Fibroblast of skin of right quadriceps (primary cell): ENCODE measurements at regions not wholly inside any gene's neighbourhood (a gene's known extent, or its start where the extent isn't known, plus 50 kb on each side); places are given as distances from the start of the nearest gene placed in this dataset.
A peak's percentile ranks its signal among the peaks of the same experiment; 100 is the strongest.

ENCODE experiments used
- DNase-seq: peaks from one replicate; pipeline ENCODE4 v3.0.0-alpha.2; 2013

DNA sequence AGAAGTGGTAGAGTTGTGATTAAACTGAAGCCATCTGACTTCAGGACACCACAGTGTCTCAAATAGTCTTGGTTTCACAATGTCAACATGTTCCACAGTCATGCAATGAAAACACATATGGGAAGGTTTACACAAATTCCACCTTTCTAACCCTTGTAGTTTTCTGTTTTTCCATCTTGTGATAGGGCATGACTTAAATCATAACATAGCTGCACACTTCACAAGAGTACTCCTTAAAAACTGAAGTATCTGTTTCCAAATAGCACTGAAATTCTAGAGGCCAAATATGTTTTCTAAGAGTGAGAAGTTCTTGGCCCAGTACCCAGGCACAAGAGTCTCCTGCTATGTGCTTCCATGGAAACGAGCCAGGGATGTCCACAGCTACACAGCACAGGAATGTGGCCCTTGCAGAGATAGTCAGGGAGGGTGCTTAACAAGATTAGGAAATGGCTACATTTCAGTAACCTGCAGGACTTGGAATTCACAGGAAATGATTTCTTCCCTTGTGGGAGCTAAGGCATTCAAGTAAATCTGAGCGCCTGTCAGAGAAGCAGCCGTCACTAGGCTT lies 269.1 kb downstream of the NDFIP2 start:
- peak; percentile 99 for DNase-seq

DNA sequence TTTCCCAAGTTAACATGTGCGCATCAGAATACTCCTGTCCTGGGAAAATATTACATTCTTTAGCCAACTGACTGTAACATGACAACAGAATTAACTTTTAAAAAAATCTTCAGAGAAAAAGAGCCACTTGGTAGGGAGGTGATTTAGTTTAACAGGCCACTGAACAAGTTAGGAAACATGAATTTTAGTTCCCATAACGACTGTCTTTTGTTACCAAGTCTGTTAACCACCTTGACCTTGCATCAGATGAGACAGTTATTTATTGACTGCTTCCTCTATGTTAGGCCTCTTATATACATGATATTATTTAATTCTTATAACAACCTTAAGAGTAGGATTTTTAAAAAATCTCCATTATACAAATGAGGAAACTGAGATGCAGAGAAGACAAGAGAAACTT lies 268.6 kb downstream of the NDFIP2 start:
- no peak for DNase-seq

- DNase-seq: peak; percentile 36
These were observed 264.1 kb downstream of the NDFIP2 start for GRCh38 chr13:79745081-79745480.

- no peak for DNase-seq
These were observed 262.0 kb downstream of the NDFIP2 start for GRCh38 chr13:79742923-79743322.

DNA sequence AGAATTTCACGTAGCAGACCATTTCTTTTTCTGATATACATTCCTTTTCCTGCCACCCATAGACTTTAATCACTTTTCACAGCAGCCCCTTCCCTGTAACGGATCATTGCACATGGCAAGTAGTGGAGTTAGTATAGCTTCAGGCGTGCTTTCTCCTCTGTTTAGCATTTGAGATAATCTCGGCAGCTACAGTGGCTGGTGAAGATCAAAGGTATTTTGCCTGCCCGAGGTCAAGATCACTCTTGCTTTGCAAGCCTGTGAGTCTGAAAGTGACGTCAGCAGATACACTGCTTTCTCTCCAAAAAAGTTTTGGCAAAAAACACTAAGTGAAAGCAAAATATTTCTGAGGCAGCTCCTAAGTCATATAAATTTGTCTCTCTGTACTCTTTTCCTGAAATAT lies 260.0 kb downstream of the NDFIP2 start:
- DNase-seq: peak; percentile 27

GRCh38 chr13:79736356-79736755 lies 255.4 kb downstream of the NDFIP2 start:
- no peak for DNase-seq

GRCh38 chr13:79735228-79735627 lies 254.3 kb downstream of the NDFIP2 start:
- DNase-seq: peak; percentile 28

DNA sequence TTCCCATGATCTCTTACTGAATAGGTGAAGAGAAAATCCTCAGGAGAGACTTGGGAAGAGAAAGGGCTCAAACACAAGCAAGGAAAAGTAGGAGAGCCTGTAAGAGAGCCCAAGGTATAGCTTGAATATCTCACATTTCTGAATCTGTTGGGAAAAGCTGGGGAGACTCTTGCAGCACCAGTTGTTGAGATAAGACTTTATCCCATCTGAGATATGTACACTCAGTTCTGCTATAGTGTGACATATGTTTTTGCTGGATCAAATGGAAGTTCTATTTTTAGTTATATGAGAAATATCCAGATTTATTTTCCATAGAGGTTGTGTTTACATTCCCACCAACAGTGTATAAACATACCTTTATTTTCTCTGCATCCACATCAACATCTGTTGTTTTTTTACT lies 246.1 kb downstream of the NDFIP2 start:
- DNase-seq: no peak

DNA sequence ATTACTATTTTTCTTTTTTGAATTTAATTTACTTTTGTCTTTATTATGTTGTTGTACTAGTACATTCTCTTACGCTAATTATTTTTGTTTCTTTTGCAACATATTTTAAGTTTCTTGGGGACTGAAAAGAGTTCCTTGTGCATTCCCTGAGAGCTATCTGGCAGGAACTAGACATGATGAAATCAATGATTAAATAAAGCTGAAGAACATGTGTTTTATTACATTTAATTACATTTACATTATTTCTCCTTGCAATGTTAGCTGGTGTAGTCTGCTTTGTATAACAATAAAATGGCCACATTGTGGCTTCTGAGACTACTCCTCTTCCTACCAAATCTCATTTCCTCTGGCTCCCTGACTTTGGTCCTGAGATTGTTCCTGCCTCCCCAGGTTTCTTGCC lies 244.9 kb downstream of the NDFIP2 start:
- no peak for DNase-seq

DNA sequence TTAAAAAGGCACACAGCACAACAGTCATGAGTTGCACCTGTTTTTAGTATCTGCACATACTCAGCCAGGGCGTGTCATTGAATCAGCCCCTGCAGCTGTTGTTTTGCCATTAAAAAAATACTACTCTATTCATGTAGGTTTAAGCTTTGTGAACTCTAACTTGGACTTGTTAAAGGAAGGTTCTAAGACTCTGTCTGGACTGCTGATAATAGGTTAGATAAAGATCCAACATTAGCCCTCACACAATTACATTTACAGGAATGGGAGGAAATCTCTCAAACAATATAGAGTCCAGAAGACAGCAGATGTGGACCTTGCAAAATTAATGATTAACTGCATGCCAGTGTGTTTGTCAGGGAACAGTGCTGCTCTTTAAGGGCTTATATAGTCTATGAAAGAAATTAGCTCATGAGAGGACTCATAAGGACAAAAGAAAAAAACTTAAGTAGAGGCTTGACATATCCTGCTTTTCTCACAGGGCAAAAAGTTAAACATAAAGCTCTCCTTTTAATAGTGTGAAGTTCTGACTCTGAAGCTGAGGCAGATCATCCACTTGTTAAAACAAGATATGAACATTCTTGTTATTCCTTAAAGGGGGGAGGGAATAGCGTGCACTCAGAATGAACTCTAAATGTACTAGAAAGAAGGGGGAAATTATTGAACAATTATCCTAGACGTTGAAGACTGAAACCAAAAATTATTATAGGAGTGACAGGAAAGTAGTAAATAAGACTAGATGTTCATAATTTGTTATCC lies 243.6 kb downstream of the NDFIP2 start:
- DNase-seq: no peak

DNA sequence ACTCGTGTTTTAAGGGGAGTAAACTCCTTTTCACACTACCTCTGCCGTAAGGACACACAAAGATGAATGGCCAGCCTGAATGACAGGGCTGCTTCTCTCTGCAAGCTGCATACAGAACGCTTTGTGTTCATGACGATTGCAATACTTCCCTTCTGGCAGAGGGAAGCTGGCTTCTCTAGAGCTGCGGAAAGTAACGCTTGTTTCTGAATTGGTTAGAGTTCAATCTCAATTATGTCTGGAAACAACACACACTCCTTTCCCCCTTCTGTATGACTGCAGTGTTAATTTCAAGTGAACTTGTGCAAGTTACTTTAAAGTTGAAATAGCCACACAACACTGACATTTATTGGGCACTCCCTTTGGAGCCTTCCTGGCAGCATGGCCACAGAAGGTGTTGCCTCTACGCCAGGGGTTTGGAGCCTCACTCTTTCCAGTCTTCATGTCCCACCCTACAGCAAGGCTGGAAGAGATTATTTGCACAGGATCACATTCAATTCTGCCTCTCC lies 242.6 kb downstream of the NDFIP2 start:
- DNase-seq: no peak

DNA sequence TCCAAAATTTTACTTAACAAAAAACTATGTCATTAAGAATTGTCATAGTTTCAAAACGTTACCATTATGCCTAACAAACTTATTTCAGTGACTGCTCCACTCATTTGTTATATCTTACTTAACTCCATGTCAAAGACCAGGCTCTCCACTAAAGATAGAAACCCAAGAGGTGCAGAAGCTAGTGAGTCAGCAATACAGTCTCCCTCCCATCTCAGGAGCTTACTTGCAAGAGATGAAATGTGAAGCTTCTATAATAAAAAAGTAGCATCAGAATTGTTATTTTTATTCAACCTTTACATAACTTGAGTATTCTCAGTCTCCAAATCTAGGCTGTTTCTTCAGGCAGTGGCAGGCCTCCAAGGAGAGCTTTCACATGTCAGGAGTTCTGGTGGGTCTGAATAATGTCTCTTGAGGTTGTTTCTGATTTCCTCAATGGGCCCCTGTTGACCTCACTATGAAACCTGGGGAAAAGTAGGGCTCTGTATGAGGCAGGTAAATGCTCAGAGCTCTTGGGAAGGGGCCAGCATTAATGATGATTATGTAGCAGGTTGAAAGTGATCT lies 242.0 kb downstream of the NDFIP2 start:
- DNase-seq: no peak

GRCh38 chr13:79716191-79716590 lies 235.2 kb downstream of the NDFIP2 start:
- no peak for DNase-seq

- peak; percentile 6 for DNase-seq
These were observed 230.7 kb downstream of the NDFIP2 start for GRCh38 chr13:79711631-79712030.

GRCh38 chr13:79710376-79710775 lies 229.4 kb downstream of the NDFIP2 start:
- DNase-seq: peak; percentile 72

DNA sequence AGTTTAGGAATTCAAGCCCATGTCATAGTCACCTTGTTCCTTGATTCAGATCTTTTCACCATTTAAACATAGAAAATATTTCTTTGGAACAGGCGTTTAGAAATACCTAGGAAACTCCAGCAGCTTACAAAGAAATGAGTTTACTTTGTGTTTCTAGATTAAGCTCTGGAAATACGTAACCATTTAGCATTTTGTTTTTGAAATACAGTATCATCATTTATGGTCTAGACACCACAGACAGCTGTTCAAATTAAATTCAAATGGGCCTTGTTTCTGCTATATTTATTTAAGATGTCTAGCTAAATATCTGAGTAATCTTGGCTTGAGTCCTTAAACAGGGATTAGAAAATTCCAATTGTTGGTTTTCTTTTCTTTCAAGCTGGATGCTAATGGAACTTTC lies 228.5 kb downstream of the NDFIP2 start:
- DNase-seq: peak; percentile 62

DNA sequence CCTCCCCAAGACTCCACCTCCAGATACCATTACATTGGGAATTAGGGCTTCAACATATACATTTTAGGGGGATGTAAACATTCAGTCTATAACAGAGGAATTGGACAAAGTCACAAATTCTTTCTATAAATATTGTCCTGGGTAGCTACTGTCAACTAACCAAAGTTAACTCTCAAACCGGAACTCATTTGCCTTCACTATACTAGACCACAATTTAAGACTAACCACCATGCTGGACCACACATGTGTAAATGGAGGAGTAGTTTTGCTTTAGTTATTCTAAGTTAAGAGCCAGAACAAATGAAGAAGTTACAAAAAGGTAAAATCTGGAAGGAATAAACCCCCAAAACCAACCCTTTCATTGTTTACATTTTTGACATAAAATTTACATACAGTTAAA lies 222.8 kb downstream of the NDFIP2 start:
- DNase-seq: no peak

DNA sequence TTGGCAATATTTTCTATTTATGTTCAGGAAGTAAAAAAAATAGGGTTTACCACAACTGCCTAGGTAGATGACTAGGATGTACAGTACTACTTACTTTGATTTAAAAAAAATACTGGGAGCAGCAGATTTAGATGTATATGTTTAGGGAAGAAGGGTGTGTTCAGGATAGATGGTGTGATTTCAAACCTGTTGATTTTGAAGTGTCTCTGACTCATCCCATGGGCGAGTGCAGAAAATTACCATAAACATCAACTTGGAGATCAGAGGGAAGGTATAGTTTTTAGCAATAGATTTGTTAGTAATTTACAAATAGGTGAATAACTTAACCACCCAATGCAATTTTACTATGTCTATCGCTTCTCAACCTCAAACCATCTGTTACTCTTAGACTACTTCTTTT lies 214.8 kb downstream of the NDFIP2 start:
- no peak for DNase-seq

DNA sequence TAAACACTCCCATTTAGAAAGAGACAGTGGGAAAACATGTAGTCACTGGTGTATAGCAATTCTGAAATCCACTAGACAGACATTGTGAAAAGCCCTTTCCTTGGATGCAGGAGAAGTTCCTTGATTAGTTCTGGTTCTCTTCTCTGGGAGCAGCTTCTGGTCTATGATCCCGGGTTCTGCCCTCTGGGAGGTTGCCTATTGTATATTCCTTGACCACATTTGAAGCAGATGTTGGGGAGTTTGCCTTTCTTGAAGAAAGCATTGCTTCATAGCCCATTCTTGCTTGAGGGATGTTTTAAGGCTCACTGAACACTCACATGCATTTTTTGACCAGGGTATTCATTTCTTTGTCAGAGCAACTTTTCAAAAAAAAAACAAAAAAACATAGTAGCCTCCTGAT lies 211.9 kb downstream of the NDFIP2 start:
- DNase-seq: no peak

GRCh38 chr13:79691826-79692225 lies 210.9 kb downstream of the NDFIP2 start:
- DNase-seq: no peak

DNA sequence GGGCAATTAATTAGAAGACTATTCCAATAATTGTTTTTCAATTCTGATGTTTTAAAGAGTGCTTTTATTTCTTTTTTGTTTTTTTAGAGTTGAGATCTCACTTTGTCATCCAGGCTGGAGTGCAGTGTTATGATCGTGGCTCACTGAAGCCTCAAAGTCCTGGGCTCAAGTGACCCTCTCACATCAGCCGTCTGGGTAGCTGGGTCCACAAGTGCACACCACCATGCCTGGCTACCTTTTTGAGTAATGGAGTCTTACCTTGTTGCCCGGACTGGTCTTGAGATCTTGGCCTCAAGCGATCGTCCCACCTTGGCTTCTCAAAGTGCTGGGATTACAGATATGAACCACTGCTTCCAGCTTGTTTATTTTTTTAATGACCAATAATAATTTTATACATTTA lies 207.8 kb downstream of the NDFIP2 start:
- DNase-seq: no peak

- no peak for DNase-seq
These were observed 205.5 kb downstream of the NDFIP2 start for GRCh38 chr13:79686441-79686840.

GRCh38 chr13:79684371-79684770 lies 203.4 kb downstream of the NDFIP2 start:
- peak; percentile 47 for DNase-seq

- DNase-seq: no peak
These were observed 201.2 kb downstream of the NDFIP2 start for GRCh38 chr13:79682164-79682563.
